GM23338 (cell line): ENCODE measurements at regions not wholly inside any gene's neighbourhood (a gene's known extent, or its start where the extent isn't known, plus 50 kb on each side); places are given as distances from the start of the nearest gene placed in this dataset.

ENCODE experiments used
- ATAC-seq: fragments of 200-7000 bp; cut with Tn5 transposase; 3 replicates; pipeline ENCODE4 v1.9.1; 2020
- DNase-seq: peaks from one replicate; pipeline ENCODE4 v3.0.0-alpha.2; 2015; ENCODE audit warnings: low spot score
- H2AFZ ChIP-seq: fragments of 200-600 bp; sonication (generic); 2 replicates; pipeline ENCODE4 v1.8.0; 2016; ENCODE audit warnings: antibody characterized with exemption, mild to moderate bottlenecking, moderate library complexity
- H3F3A ChIP-seq: fragments of 200-600 bp; sonication (generic); replicated peaks from 2 replicates; pipeline ENCODE4 v1.8.0; 2017; ENCODE audit warnings: antibody characterized with exemption, mixed run types, low read depth
- H3K27ac ChIP-seq: fragments of 200-600 bp; sonication (generic); 2 replicates; pipeline ENCODE4 v1.6.1; 2016; ENCODE audit warnings: low read depth
- H3K27me3 ChIP-seq: fragments of 200-600 bp; sonication (generic); 2 replicates; pipeline ENCODE4 v1.8.0; 2016; ENCODE audit warnings: mild to moderate bottlenecking, mixed run types, moderate library complexity; ENCODE audit not compliant: insufficient read depth
- H3K36me3 ChIP-seq: fragments of 200-600 bp; sonication (generic); 2 replicates; pipeline ENCODE4 v1.8.0; 2016; ENCODE audit warnings: mild to moderate bottlenecking; ENCODE audit not compliant: insufficient read depth
- H3K4me1 ChIP-seq: fragments of 200-600 bp; sonication (generic); 2 replicates; pipeline ENCODE4 v1.8.0; 2016; ENCODE audit warnings: mild to moderate bottlenecking, moderate library complexity; ENCODE audit not compliant: insufficient read depth
- H3K4me2 ChIP-seq: fragments of 200-600 bp; sonication (generic); 2 replicates; pipeline ENCODE4 v1.7.1; 2017; ENCODE audit warnings: mixed run types
- H3K4me3 ChIP-seq: fragments of 200-600 bp; sonication (generic); 2 replicates; pipeline ENCODE4 v1.6.1; 2016; ENCODE audit warnings: mixed run types
- H3K79me2 ChIP-seq: fragments of 200-600 bp; sonication (generic); replicated peaks from 2 replicates; pipeline ENCODE4 v1.8.0; 2017; ENCODE audit warnings: mild to moderate bottlenecking; ENCODE audit not compliant: insufficient read depth
- H3K9me2 ChIP-seq: fragments of 200-600 bp; sonication (generic); 2 replicates; pipeline ENCODE4 v1.8.0; 2017; ENCODE audit not compliant: insufficient read depth
- H4K20me1 ChIP-seq: fragments of 200-600 bp; sonication (generic); replicated peaks from 2 replicates; pipeline ENCODE4 v1.8.0; 2017; ENCODE audit warnings: mild to moderate bottlenecking; ENCODE audit not compliant: insufficient read depth
- H3K27ac Mint-ChIP-seq: 2 replicates; pipeline ENCODE4 v1.8.0; 2020; ENCODE audit warnings: inconsistent platforms, mild to moderate bottlenecking, moderate library complexity, mixed read lengths
- H3K27me3 Mint-ChIP-seq: 3 replicates; pipeline ENCODE4 v1.8.0; 2022; ENCODE audit warnings: low read depth, mild to moderate bottlenecking, moderate library complexity, mixed read lengths, inconsistent platforms; ENCODE audit not compliant: insufficient read depth, poor library complexity
- H3K36me3 Mint-ChIP-seq: 3 replicates; pipeline ENCODE4 v1.8.0; 2021; ENCODE audit warnings: low read depth, mild to moderate bottlenecking, inconsistent platforms, moderate library complexity, mixed read lengths
- H3K4me1 Mint-ChIP-seq: 3 replicates; pipeline ENCODE4 v1.8.0; 2020; ENCODE audit warnings: mild to moderate bottlenecking, inconsistent platforms, mixed read lengths
- H3K4me3 Mint-ChIP-seq: 3 replicates; pipeline ENCODE4 v1.8.0; 2021; ENCODE audit warnings: moderate library complexity, mild to moderate bottlenecking, inconsistent platforms, mixed read lengths
- H3K9me3 Mint-ChIP-seq: 3 replicates; pipeline ENCODE4 v1.8.0; 2020; ENCODE audit warnings: moderate library complexity, mild to moderate bottlenecking, inconsistent platforms, mixed read lengths
- CREB1 ChIP-seq: fragments of 250-450 bp; sonication (Bioruptor Pico); IDR thresholded peaks from 2 replicates; pipeline ENCODE4 v1.5.0; 2020; ENCODE audit warnings: low read depth, mild to moderate bottlenecking, moderate library complexity
- EZH2 ChIP-seq: fragments of 200-600 bp; sonication (generic); IDR thresholded peaks from one replicate; pipeline ENCODE4 v1.8.0; 2017; ENCODE audit warnings: antibody characterized with exemption, mild to moderate bottlenecking, low read depth; ENCODE audit not compliant: unreplicated experiment
- EZH2phosphoT487 ChIP-seq: fragments of 200-600 bp; sonication (generic); IDR thresholded peaks from one replicate; pipeline ENCODE4 v1.8.1; 2018; ENCODE audit warnings: antibody characterized with exemption; ENCODE audit not compliant: unreplicated experiment
- NANOG ChIP-seq: IDR thresholded peaks from 2 replicates; pipeline ENCODE4 v1.6.1; 2016; ENCODE audit warnings: antibody characterized with exemption, borderline replicate concordance
- POLR2AphosphoS5 ChIP-seq: IDR thresholded peaks from 2 replicates; pipeline ENCODE4 v1.6.1; 2016; ENCODE audit warnings: antibody characterized with exemption, low read depth
- ZNF114 ChIP-seq: fragments of 250-450 bp; sonication (Bioruptor Pico); IDR thresholded peaks from 2 replicates; pipeline ENCODE4 v1.5.0; 2020; ENCODE audit warnings: mild to moderate bottlenecking, moderate library complexity
- TF ChIP-seq, protein P1 (sequence below), 2 experiments: fragments of 200-600 bp in 1 of 2; sonication (generic) in 1 of 2; conservative IDR thresholded peaks; 2 replicates each; pipeline versions ENCODE4 v1.5.1 to v1.6.1; 2016 to 2017; ENCODE audit warnings: antibody characterized with exemption in 2 of 2, low read depth in 2 of 2, mild to moderate bottlenecking in 2 of 2, moderate library complexity in 1 of 2
- TF ChIP-seq, protein P2 (sequence below): IDR thresholded peaks from one replicate; pipeline ENCODE4 v1.6.1; 2018; ENCODE audit warnings: antibody characterized with exemption; ENCODE audit not compliant: unreplicated experiment

DNA sequence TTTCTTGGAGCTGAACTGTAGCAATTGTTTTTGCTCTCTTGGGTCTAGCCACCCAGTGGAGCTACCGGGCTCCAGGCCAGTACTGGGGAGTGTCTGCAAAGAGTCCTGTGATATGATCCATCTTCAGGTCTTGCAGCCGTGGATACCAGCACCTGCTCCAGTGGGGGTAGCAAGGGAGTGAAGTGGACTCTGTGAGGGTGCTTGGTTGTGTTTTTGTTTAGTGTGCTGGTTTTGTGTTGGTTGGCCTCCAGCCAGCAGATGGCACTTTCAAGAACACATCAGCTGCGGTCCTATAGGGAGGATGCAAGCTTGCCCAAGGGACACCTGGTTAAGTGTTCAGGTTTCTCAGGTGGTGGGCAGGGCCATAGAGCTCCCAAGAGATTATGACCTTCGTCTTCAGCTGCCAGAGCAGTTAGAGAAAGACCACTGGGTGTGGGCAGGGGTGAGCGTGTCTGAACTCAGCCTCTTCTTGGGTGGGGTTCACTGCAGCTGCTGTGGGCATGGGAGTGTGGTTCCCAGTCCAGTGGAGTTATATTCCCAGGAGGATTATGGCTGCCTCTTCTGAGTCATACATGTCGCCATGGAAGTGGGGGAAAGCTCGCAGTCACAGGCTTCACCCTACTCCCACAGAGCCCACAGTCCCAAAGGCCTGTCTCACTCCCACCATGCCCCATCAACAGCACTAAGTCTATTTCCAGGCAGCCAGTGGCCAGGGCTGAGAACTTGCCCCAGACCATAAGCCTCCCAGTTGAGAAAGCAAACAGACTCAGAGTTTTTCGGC lies 811.6 kb downstream of the GLUD2 start:
- Histone ChIP-seq H3K79me2 (no peaks in the 10 kb centered on the region), H3K36me3 (no peaks in the 10 kb centered on the region), H3K27ac (no peak overlapping the region), H3F3A (no peaks in the 10 kb centered on the region), H2AFZ (no peak overlapping the region), H3K4me3 (no peak overlapping the region), H3K9me2 (no peaks in the 10 kb centered on the region), H3K27me3 (no peaks in the 10 kb centered on the region), H4K20me1 (no peaks in the 10 kb centered on the region), H3K4me2 (no peak overlapping the region), H3K4me1 (no peaks in the 10 kb centered on the region)
- H3K36me3 Mint-ChIP-seq = no peaks in the 10 kb centered on the region
- no peak overlapping the region for H3K27ac Mint-ChIP-seq
- TF ChIP-seq, protein P1, sequence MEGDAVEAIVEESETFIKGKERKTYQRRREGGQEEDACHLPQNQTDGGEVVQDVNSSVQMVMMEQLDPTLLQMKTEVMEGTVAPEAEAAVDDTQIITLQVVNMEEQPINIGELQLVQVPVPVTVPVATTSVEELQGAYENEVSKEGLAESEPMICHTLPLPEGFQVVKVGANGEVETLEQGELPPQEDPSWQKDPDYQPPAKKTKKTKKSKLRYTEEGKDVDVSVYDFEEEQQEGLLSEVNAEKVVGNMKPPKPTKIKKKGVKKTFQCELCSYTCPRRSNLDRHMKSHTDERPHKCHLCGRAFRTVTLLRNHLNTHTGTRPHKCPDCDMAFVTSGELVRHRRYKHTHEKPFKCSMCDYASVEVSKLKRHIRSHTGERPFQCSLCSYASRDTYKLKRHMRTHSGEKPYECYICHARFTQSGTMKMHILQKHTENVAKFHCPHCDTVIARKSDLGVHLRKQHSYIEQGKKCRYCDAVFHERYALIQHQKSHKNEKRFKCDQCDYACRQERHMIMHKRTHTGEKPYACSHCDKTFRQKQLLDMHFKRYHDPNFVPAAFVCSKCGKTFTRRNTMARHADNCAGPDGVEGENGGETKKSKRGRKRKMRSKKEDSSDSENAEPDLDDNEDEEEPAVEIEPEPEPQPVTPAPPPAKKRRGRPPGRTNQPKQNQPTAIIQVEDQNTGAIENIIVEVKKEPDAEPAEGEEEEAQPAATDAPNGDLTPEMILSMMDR (conservative IDR thresholded peaks at IDR 0.05; ENCODE audit: low read depth in 2 of 2) = no peak; a peak in 1 of 4 replicates
- TF ChIP-seq NANOG = no peak
- no peaks in the 10 kb centered on the region for H3K4me1 Mint-ChIP-seq
- no peak overlapping the region for H3K4me3 Mint-ChIP-seq
- peaks cover 2% of the 10 kb centered on the region for H3K27me3 Mint-ChIP-seq
- no peaks in the 10 kb centered on the region for H3K9me3 Mint-ChIP-seq
- DNase-seq (no peak), ATAC-seq (no peak)

DNA sequence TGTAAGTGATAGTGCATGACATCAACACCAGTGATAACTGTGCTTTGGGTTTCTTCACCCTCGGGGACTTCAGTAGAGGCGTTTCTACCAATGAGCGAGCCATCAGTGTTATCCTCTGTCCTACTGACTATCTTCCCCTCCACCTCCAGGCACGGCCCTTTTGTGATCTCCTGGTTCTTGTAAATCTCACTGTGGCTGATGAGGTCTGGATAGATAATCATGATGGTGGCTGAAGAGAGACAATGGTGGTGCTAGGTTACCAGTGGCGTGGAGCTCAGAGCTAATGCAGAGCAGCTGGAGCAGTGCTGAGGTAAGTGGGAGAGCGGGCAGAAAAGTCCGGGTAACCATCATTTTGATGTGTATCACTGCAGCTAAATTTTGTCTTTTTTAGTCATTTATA lies 816.6 kb downstream of the GLUD2 start:
- no peak for ATAC-seq

More for the DNA sequence above, 816.6 kb downstream of the GLUD2 start:
- Histone ChIP-seq H3K27me3 (no peaks in the 10 kb centered on the region), H2AFZ (no peak overlapping the region), H3F3A (no peaks in the 10 kb centered on the region), H3K4me3 (no peak overlapping the region), H3K4me1 (no peaks in the 10 kb centered on the region), H3K27ac (no peak overlapping the region), H3K79me2 (no peaks in the 10 kb centered on the region), H3K4me2 (no peak overlapping the region), H3K36me3 (no peaks in the 10 kb centered on the region), H4K20me1 (no peaks in the 10 kb centered on the region), H3K9me2 (no peaks in the 10 kb centered on the region)
- no peaks in the 10 kb centered on the region for H3K9me3 Mint-ChIP-seq
- H3K4me3 Mint-ChIP-seq = no peak overlapping the region
- H3K36me3 Mint-ChIP-seq = no peaks in the 10 kb centered on the region
- DNase-seq = no peak
- TF ChIP-seq CREB1 (CRISPR knock-in tag) = no peak
- TF ChIP-seq EZH2phosphoT487 = no peak
- no peak for TF ChIP-seq POLR2AphosphoS5
- no peak for TF ChIP-seq ZNF114
- no peak for TF ChIP-seq EZH2
- TF ChIP-seq, protein P2, sequence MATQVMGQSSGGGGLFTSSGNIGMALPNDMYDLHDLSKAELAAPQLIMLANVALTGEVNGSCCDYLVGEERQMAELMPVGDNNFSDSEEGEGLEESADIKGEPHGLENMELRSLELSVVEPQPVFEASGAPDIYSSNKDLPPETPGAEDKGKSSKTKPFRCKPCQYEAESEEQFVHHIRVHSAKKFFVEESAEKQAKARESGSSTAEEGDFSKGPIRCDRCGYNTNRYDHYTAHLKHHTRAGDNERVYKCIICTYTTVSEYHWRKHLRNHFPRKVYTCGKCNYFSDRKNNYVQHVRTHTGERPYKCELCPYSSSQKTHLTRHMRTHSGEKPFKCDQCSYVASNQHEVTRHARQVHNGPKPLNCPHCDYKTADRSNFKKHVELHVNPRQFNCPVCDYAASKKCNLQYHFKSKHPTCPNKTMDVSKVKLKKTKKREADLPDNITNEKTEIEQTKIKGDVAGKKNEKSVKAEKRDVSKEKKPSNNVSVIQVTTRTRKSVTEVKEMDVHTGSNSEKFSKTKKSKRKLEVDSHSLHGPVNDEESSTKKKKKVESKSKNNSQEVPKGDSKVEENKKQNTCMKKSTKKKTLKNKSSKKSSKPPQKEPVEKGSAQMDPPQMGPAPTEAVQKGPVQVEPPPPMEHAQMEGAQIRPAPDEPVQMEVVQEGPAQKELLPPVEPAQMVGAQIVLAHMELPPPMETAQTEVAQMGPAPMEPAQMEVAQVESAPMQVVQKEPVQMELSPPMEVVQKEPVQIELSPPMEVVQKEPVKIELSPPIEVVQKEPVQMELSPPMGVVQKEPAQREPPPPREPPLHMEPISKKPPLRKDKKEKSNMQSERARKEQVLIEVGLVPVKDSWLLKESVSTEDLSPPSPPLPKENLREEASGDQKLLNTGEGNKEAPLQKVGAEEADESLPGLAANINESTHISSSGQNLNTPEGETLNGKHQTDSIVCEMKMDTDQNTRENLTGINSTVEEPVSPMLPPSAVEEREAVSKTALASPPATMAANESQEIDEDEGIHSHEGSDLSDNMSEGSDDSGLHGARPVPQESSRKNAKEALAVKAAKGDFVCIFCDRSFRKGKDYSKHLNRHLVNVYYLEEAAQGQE = no peak
- peaks cover 2% of the 10 kb centered on the region for H3K27me3 Mint-ChIP-seq
- no peak overlapping the region for H3K27ac Mint-ChIP-seq
- no peaks in the 10 kb centered on the region for H3K4me1 Mint-ChIP-seq
